NCI-H187 (cell line): ENCODE measurements at regions not wholly inside any gene's neighbourhood (a gene's known extent, or its start where the extent isn't known, plus 50 kb on each side); places are given as distances from the start of the nearest gene placed in this dataset.

Source experiments
- DNase-seq, 2 experiments: peaks; one replicate each; lab custom pipeline; 2025; lab: John Stamatoyannopoulos, UW

GRCh38 chr4:178275671-178276360 lies 833.6 kb upstream of the AGA start:
- DNase-seq, result no peak

- DNase-seq, result no peak
Observed at GRCh38 chr4:178280362-178280761, 838.1 kb upstream of the AGA start.

GRCh38 chr4:178288462-178288861 lies 846.2 kb upstream of the AGA start:
- DNase-seq, result no peak

GRCh38 chr4:178293601-178294000 lies 851.4 kb upstream of the AGA start:
- no peak for DNase-seq

- DNase-seq, result no peak
Observed at GRCh38 chr4:178296669-178297068, 854.4 kb upstream of the AGA start.

- DNase-seq, result no peak
Observed at GRCh38 chr4:178306565-178306964, 864.3 kb upstream of the AGA start.

GRCh38 chr4:178309890-178310289 lies 867.7 kb upstream of the AGA start:
- no peak for DNase-seq

- no peak for DNase-seq
Observed at GRCh38 chr4:178311997-178312396, 869.8 kb upstream of the AGA start.

GRCh38 chr4:178314287-178314686 lies 872.0 kb upstream of the AGA start:
- DNase-seq, result no peak

- no peak for DNase-seq
Observed at GRCh38 chr4:178316211-178316610, 874.0 kb upstream of the AGA start.

- DNase-seq, result no peak
Observed at GRCh38 chr4:178320003-178320402, 877.8 kb upstream of the AGA start.

- no peak for DNase-seq
Observed at GRCh38 chr4:178322524-178323183, 880.4 kb upstream of the AGA start.

GRCh38 chr4:178329226-178329872 lies 887.1 kb upstream of the AGA start:
- no peak for DNase-seq

- DNase-seq, result no peak
Observed at GRCh38 chr4:178333355-178333754, 891.1 kb upstream of the AGA start.

- no peak for DNase-seq
Observed at GRCh38 chr4:178339769-178340168, 897.5 kb upstream of the AGA start.

- no peak for DNase-seq
Observed at GRCh38 chr4:178340468-178340867, 898.2 kb upstream of the AGA start.

GRCh38 chr4:178344096-178344495 lies 901.9 kb upstream of the AGA start:
- DNase-seq, result no peak

GRCh38 chr4:178347111-178347510 lies 904.9 kb upstream of the AGA start:
- DNase-seq, result no peak

- no peak for DNase-seq
Observed at GRCh38 chr4:178349601-178350000, 907.4 kb upstream of the AGA start.

GRCh38 chr4:178351185-178351584 lies 908.9 kb upstream of the AGA start:
- no peak for DNase-seq

- DNase-seq, result no peak
Observed at GRCh38 chr4:178356725-178357124, 914.5 kb upstream of the AGA start.

- DNase-seq, result no peak
Observed at GRCh38 chr4:178385481-178385880, 943.2 kb upstream of the AGA start.

- DNase-seq, result no peak
Observed at GRCh38 chr4:178387756-178388155, 945.5 kb upstream of the AGA start.
